Hepatocyte (in vitro differentiated cells): ENCODE measurements at regions not wholly inside any gene's neighbourhood (a gene's known extent, or its start where the extent isn't known, plus 50 kb on each side); places are given as distances from the start of the nearest gene placed in this dataset.

Source experiments
- CTCF ChIP-seq: fragments of 200-600 bp; sonication (generic); IDR thresholded peaks from 2 replicates; pipeline ENCODE4 v1.5.1; 2016; ENCODE audit warnings: antibody characterized with exemption, mild to moderate bottlenecking; ENCODE audit not compliant: poor library complexity
- EZH2 ChIP-seq: fragments of 200-600 bp; sonication (generic); IDR thresholded peaks from 2 replicates; pipeline ENCODE4 v1.6.1; 2016; ENCODE audit warnings: antibody characterized with exemption, mild to moderate bottlenecking, borderline replicate concordance
- EZH2phosphoT487 ChIP-seq: fragments of 200-600 bp; sonication (generic); IDR thresholded peaks from one replicate; pipeline ENCODE4 v1.6.1; 2018; ENCODE audit warnings: antibody characterized with exemption, mild to moderate bottlenecking, low read depth, moderate library complexity; ENCODE audit not compliant: unreplicated experiment, severe bottlenecking

- no peak for TF ChIP-seq CTCF
- TF ChIP-seq EZH2, result no peak
- TF ChIP-seq EZH2phosphoT487, result no peak
These were observed 61.3 kb upstream of the AJAP1 start for GRCh38 chr1:4593106-4593505.
